Caki2 (cell line): ENCODE measurements at regions not wholly inside any gene's neighbourhood (a gene's known extent, or its start where the extent isn't known, plus 50 kb on each side); places are given as distances from the start of the nearest gene placed in this dataset.

Source experiments
- DNase-seq: peaks from one replicate; pipeline ENCODE4 v3.0.0-alpha.2; 2015; ENCODE audit warnings: low read depth
- in situ Hi-C: cut with HindIII; loops from 2 replicates; pipeline ENCODE4 v1.10.0; 2016; ENCODE audit warnings: low sequenced_read_pairs, low pct_unique_long_range_greater_than_20kb, mixed read lengths

- in situ Hi-C loops: no loop called here
- DNase-seq: no peak
Measured at GRCh38 chr4:124192544-124192943, 520.0 kb downstream of the ANKRD50 start.

- no peak for DNase-seq
- in situ Hi-C loops: no loop called here
Measured at GRCh38 chr4:124199185-124199584, 513.3 kb downstream of the ANKRD50 start.

- DNase-seq: no peak
Measured at GRCh38 chr4:124199755-124200154, 512.8 kb downstream of the ANKRD50 start.

GRCh38 chr4:124201636-124202035, 510.9 kb downstream of the ANKRD50 start:
- DNase-seq: no peak
- in situ Hi-C loops: no loop called here

More at GRCh38 chr4:124199755-124200154, 512.8 kb downstream of the ANKRD50 start:
- in situ Hi-C loops: no loop called here

GRCh38 chr4:124202099-124202498, 510.4 kb downstream of the ANKRD50 start:
- DNase-seq: no peak
- in situ Hi-C loops: no loop called here

GRCh38 chr4:124203613-124204238, 508.8 kb downstream of the ANKRD50 start:
- in situ Hi-C loops: no loop called here
- DNase-seq: no peak

- in situ Hi-C loops: no loop called here
- peak; percentile 37 for DNase-seq
Measured at GRCh38 chr4:124206779-124207605, 505.5 kb downstream of the ANKRD50 start.

GRCh38 chr4:124209211-124209610, 503.3 kb downstream of the ANKRD50 start:
- no peak for DNase-seq
- in situ Hi-C loops: no loop called here

GRCh38 chr4:124209626-124210025, 502.9 kb downstream of the ANKRD50 start:
- DNase-seq: no peak

GRCh38 chr4:124210746-124211145, 501.8 kb downstream of the ANKRD50 start:
- in situ Hi-C loops: no loop called here
- DNase-seq: no peak

More at GRCh38 chr4:124209626-124210025, 502.9 kb downstream of the ANKRD50 start:
- in situ Hi-C loops: no loop called here

GRCh38 chr4:124212815-124213630, 499.5 kb downstream of the ANKRD50 start:
- no peak for DNase-seq
- in situ Hi-C loops: no loop called here

- in situ Hi-C loops: no loop called here
- no peak for DNase-seq
Measured at GRCh38 chr4:124219389-124219788, 493.1 kb downstream of the ANKRD50 start.

- in situ Hi-C loops: no loop called here
Measured at GRCh38 chr4:124224256-124224655, 488.3 kb downstream of the ANKRD50 start.

GRCh38 chr4:124227981-124228380, 484.6 kb downstream of the ANKRD50 start:
- in situ Hi-C loops: no loop called here

More at GRCh38 chr4:124224256-124224655, 488.3 kb downstream of the ANKRD50 start:
- DNase-seq: no peak

GRCh38 chr4:124230268-124230667, 482.3 kb downstream of the ANKRD50 start:
- in situ Hi-C loops: no loop called here
- no peak for DNase-seq

More at GRCh38 chr4:124227981-124228380, 484.6 kb downstream of the ANKRD50 start:
- no peak for DNase-seq

- in situ Hi-C loops: no loop called here
- DNase-seq: no peak
Measured at GRCh38 chr4:124234771-124235170, 477.8 kb downstream of the ANKRD50 start.

GRCh38 chr4:124243671-124244366, 468.7 kb downstream of the ANKRD50 start:
- in situ Hi-C loops: no loop called here
- DNase-seq: no peak

GRCh38 chr4:124253080-124253479, 459.5 kb downstream of the ANKRD50 start:
- in situ Hi-C loops: no loop called here

More at GRCh38 chr4:124253080-124253479, 459.5 kb downstream of the ANKRD50 start:
- DNase-seq: no peak
